ENCODE measurements at regions not wholly inside any gene's neighbourhood (a gene's known extent, or its start where the extent isn't known, plus 50 kb on each side); places are given as distances from the start of the nearest gene placed in this dataset.

- no peak for TF ChIP-seq CHD7 (IDR thresholded peaks at IDR 0.05; ENCODE audit: insufficient replicate concordance, low read length)
- TF ChIP-seq E2F6 (IDR thresholded peaks at IDR 0.05) = no peak
- TF ChIP-seq TEAD4 (IDR thresholded peaks at IDR 0.05; ENCODE audit: low read depth, low read length) = no peak
- no peak for TF ChIP-seq SUZ12 (IDR thresholded peaks at IDR 0.05; ENCODE audit: low read length)
- no peak for TF ChIP-seq GTF2F1 (IDR thresholded peaks at IDR 0.05; ENCODE audit: borderline replicate concordance, low read depth, low read length)
- TF ChIP-seq BRCA1 (IDR thresholded peaks at IDR 0.05; ENCODE audit: low read depth, low read length) = no peak
- no peak for TF ChIP-seq PHF8 (conservative IDR thresholded peaks at IDR 0.05; ENCODE audit: low read depth, low read length)
- TF ChIP-seq HDAC6 (IDR thresholded peaks at IDR 0.05; ENCODE audit: low read depth, low read length) = no peak
- no peak for TF ChIP-seq SP2 (IDR thresholded peaks at IDR 0.05; ENCODE audit: low read length)
- TF ChIP-seq HDAC2 (IDR thresholded peaks at IDR 0.05; ENCODE audit: borderline replicate concordance in 1 of 2, low read depth in 2 of 2, low read length in 2 of 2) = no peak
- TF ChIP-seq GABPA (IDR thresholded peaks at IDR 0.05; ENCODE audit: borderline replicate concordance, insufficient read depth, low read length) = no peak
These were observed 282.8 kb upstream of the RPS23 start (continued) for GRCh38 chr5:82560969-82561368.

Data from H1 (cell line).